HepG2 (cell line): ENCODE measurements at regions not wholly inside any gene's neighbourhood (a gene's known extent, or its start where the extent isn't known, plus 50 kb on each side); places are given as distances from the start of the nearest gene placed in this dataset.

Experiments
- ATAC-seq: fragments of 200-7000 bp; cut with Tn5 transposase; 3 replicates; pipeline ENCODE4 v1.9.1; 2020; ENCODE audit warnings: mild to moderate bottlenecking, moderate library complexity
- BruUV-seq: library from RNA; stranded (reverse); fragments of 400-500 nt; replicated peaks from 2 replicates; lab custom pipeline; 2021; lab: Mats Ljungman, UMichigan
- CTCF ChIA-PET: fragments of 300-600 bp; formaldehyde crosslinking; extraction: SDS; loops from one replicate; lab custom pipeline; 2021; ENCODE audit warnings: low total read pairs, inconsistent platforms, low intra/inter-chr PET ratio; lab: Yijun Ruan, JAX
- POLR2A ChIA-PET: fragments of 350-600 bp; sonication (Branson Sonifier 250); formaldehyde crosslinking; loops from one replicate; lab custom pipeline; 2020; ENCODE audit warnings: antibody characterized with exemption, inconsistent platforms; lab: Yijun Ruan, JAX
- DNase-seq: peaks from one replicate; pipeline ENCODE4 v3.0.0-alpha.2; 2015; ENCODE audit warnings: low spot score
- FAIRE-seq: peaks from 3 replicates; lab custom pipeline; 2011; peaks lifted over from hg19 to GRCh38; lab: Jason Lieb, UNC
- H2AFZ ChIP-seq: one replicate; pipeline ENCODE4 v1.6.1; 2011; ENCODE audit warnings: low read length, inconsistent platforms
- H3K27ac ChIP-seq: fragments of 300-600 bp; 3 replicates; pipeline ENCODE4 v1.8.0; 2011; ENCODE audit warnings: mixed run types, mild to moderate bottlenecking, mixed read lengths, low read length, inconsistent platforms; ENCODE audit not compliant: insufficient read depth; ENCODE audit errors: extremely low read length
- H3K27me3 ChIP-seq, 2 experiments: fragments of 200-600 bp in 1 of 2; 2 replicates in 1 of 2; 3 replicates in 1 of 2; pipeline versions ENCODE4 v1.6.0 to v1.8.0; 2011; ENCODE audit warnings: low read length in 2 of 2, mild to moderate bottlenecking in 2 of 2, moderate library complexity in 2 of 2, inconsistent platforms in 1 of 2; ENCODE audit not compliant: insufficient read depth in 2 of 2, control insufficient read depth in 1 of 2
- H3K36me3 ChIP-seq, 2 experiments: fragments of 200-600 bp in 1 of 2; replicated peaks in 1 of 2; 2 replicates in 1 of 2; 3 replicates in 1 of 2; pipeline versions ENCODE4 v1.5.1 to v1.8.0; 2011; ENCODE audit warnings: low read length in 2 of 2, inconsistent platforms in 1 of 2; ENCODE audit not compliant: insufficient read depth in 2 of 2, control insufficient read depth in 1 of 2
- H3K4me1 ChIP-seq: 2 replicates; pipeline ENCODE4 v1.5.1; 2012; ENCODE audit warnings: low read length, inconsistent platforms; ENCODE audit not compliant: insufficient read depth
- H3K4me2 ChIP-seq: 2 replicates; pipeline ENCODE4 v1.6.0; 2011; ENCODE audit warnings: low read depth, low read length, inconsistent platforms
- H3K4me3 ChIP-seq, 3 experiments: fragments of 200-600 bp in 1 of 3; sonication (generic), shearing (Covaris generic) in 1 of 3; replicated peaks in 1 of 3; 2 replicates each; pipeline ENCODE4 v1.5.1; 2011 to 2016; ENCODE audit warnings: low read length in 3 of 3, inconsistent platforms in 2 of 3, low read depth in 2 of 3, mild to moderate bottlenecking in 2 of 3, control low read depth in 1 of 3, mixed read lengths in 1 of 3; ENCODE audit not compliant: insufficient read depth in 1 of 3
- H3K79me2 ChIP-seq: one replicate; pipeline ENCODE4 v1.6.1; 2011; ENCODE audit warnings: low read length, inconsistent platforms; ENCODE audit not compliant: insufficient read depth
- H3K9ac ChIP-seq: 2 replicates; pipeline ENCODE4 v1.6.0; 2011; ENCODE audit warnings: mild to moderate bottlenecking, low read depth, low read length, inconsistent platforms; ENCODE audit not compliant: insufficient read depth
- H3K9me3 ChIP-seq: 2 replicates; pipeline ENCODE4 v1.5.1; 2012; ENCODE audit warnings: mild to moderate bottlenecking, low read length
- H4K20me1 ChIP-seq: 2 replicates; pipeline ENCODE4 v1.6.0; 2011; ENCODE audit warnings: inconsistent platforms, mild to moderate bottlenecking, low read length, moderate library complexity; ENCODE audit not compliant: insufficient read depth
- AGO1 ChIP-seq: fragments of 200-400 bp; formaldehyde crosslinking; IDR thresholded peaks from 2 replicates; pipeline ENCODE4 v1.6.1; 2017; ENCODE audit warnings: mild to moderate bottlenecking, low read depth, low read length, moderate library complexity; ENCODE audit not compliant: poor library complexity, severe bottlenecking
- ATF7-NPFF ChIP-seq: sonication (generic); formaldehyde crosslinking; IDR thresholded peaks from 2 replicates; pipeline ENCODE4 v1.8.1; 2023; ENCODE audit warnings: mild to moderate bottlenecking, low read depth, missing genetic modification reagents, moderate library complexity
- EHMT2 ChIP-seq: fragments of 200-600 bp; sonication (generic); IDR thresholded peaks from 2 replicates; pipeline ENCODE4 v1.7.0; 2017; ENCODE audit warnings: antibody characterized with exemption, low read depth, low read length, borderline replicate concordance
- ISL2 ChIP-seq: sonication (generic); formaldehyde crosslinking; IDR thresholded peaks from 2 replicates; pipeline ENCODE4 v1.5.0; 2020; ENCODE audit warnings: missing genetic modification reagents
- KLF6 ChIP-seq: IDR thresholded peaks from 2 replicates; pipeline ENCODE4 v1.8.0; 2016; ENCODE audit warnings: missing biosample characterization, missing genetic modification reagents
- KMT2A ChIP-seq: sonication (generic); formaldehyde crosslinking; IDR thresholded peaks from 2 replicates; pipeline ENCODE4 v1.4.0; 2020; ENCODE audit warnings: missing genetic modification reagents
- MYC ChIP-seq: sonication (generic); formaldehyde crosslinking; IDR thresholded peaks from 2 replicates; pipeline ENCODE4 v1.9.0; 2021; ENCODE audit warnings: missing genetic modification reagents, borderline replicate concordance
- NCOR1 ChIP-seq: fragments of 200-600 bp; sonication (generic); IDR thresholded peaks from 2 replicates; pipeline ENCODE4 v1.7.0; 2017; ENCODE audit warnings: antibody characterized with exemption, low read length, borderline replicate concordance
- PRDM15 ChIP-seq: sonication (generic); formaldehyde crosslinking; IDR thresholded peaks from 2 replicates; pipeline ENCODE4 v1.4.0; 2020; ENCODE audit warnings: missing genetic modification reagents
- PRPF4 ChIP-seq: fragments of 200-400 bp; formaldehyde crosslinking; IDR thresholded peaks from 2 replicates; pipeline ENCODE4 v1.6.1; 2016; ENCODE audit warnings: low read length, low read depth; ENCODE audit not compliant: poor library complexity, severe bottlenecking
- RFX5 ChIP-seq: IDR thresholded peaks from 2 replicates; pipeline ENCODE4 v1.6.1; 2011; ENCODE audit warnings: low read depth, low read length, improper control_type of control experiment
- SIN3A ChIP-seq: IDR thresholded peaks from 2 replicates; pipeline ENCODE4 v1.6.1; 2011; ENCODE audit warnings: low read depth, mild to moderate bottlenecking, control low read depth, low read length, borderline replicate concordance
- ZBTB25 ChIP-seq: IDR thresholded peaks from 2 replicates; pipeline ENCODE4 v1.6.1; 2018; ENCODE audit warnings: missing genetic modification reagents
- ZFP37 ChIP-seq: sonication (generic); formaldehyde crosslinking; IDR thresholded peaks from 2 replicates; pipeline ENCODE4 v1.4.0; 2020; ENCODE audit warnings: missing genetic modification reagents, borderline replicate concordance
- ZNF263 ChIP-seq: sonication (generic); formaldehyde crosslinking; IDR thresholded peaks from 2 replicates; pipeline ENCODE4 v1.4.0; 2020; ENCODE audit warnings: missing genetic modification reagents
- ZNF7 ChIP-seq: IDR thresholded peaks from 2 replicates; pipeline ENCODE4 v1.6.1; 2016; ENCODE audit warnings: missing biosample characterization, missing genetic modification reagents
- ZNF841 ChIP-seq: sonication (generic); formaldehyde crosslinking; IDR thresholded peaks from 2 replicates; pipeline ENCODE4 v1.8.1; 2023; ENCODE audit warnings: missing genetic modification reagents, borderline replicate concordance
- ZSCAN21 ChIP-seq: sonication (generic); formaldehyde crosslinking; IDR thresholded peaks from 2 replicates; pipeline ENCODE4 v1.8.0; 2022; ENCODE audit warnings: mild to moderate bottlenecking, missing genetic modification reagents, moderate library complexity, borderline replicate concordance
- ZSCAN29 ChIP-seq: sonication (generic); formaldehyde crosslinking; conservative IDR thresholded peaks from 2 replicates; pipeline ENCODE4 v1.4.0; 2020; ENCODE audit warnings: mild to moderate bottlenecking, missing genetic modification reagents
- WGBS: methylation state at CpG from one replicate; pipeline ENCODE4 v1.1.6; 2017; ENCODE audit warnings: low lambda C conversion rate; 5-methylcytosine and 5-hydroxymethylcytosine counted together
- in situ Hi-C: cut with HindIII; loops from 2 replicates; pipeline ENCODE4 v1.10.0; 2017; ENCODE audit warnings: low pct_unique_long_range_greater_than_20kb; ENCODE audit not compliant: extremely low pct_ligation_motif_present
- intact Hi-C: fragments of 100-400 bp; cut with micrococcal nuclease; formaldehyde crosslinking; loops from one replicate; pipeline ENCODE4 v1.10.0; 2022; ENCODE audit not compliant: unreplicated experiment

GRCh38 chr16:9322769-9323168 lies 231.3 kb downstream of the HAPSTR1 start:
- ATAC-seq (no peak), FAIRE-seq (no peak), DNase-seq (no peak)
- Histone ChIP-seq H2AFZ (no peak overlapping the region), H3K9ac (no peak overlapping the region), H4K20me1 (no peaks in the 10 kb centered on the region), H3K27me3 (peaks cover 1 to 3% of the 10 kb centered on the region in 2 experiments; a peak in 1 of 5 replicates), H3K4me1 (no peaks in the 10 kb centered on the region), H3K79me2 (no peaks in the 10 kb centered on the region), H3K36me3 (no peaks in the 10 kb centered on the region), H3K4me2 (no peak overlapping the region), H3K27ac (no peak overlapping the region), H3K9me3 (no peaks in the 10 kb centered on the region; the same call in 1 of the 2 replicates), H3K4me3 (no peak overlapping the region)
- 56% methylated on average over 3 of the region's 3 CpGs for WGBS
- TF ChIP-seq ZNF7 (no peak), ZNF841 (CRISPR knock-in tag) (no peak), RFX5 (no peak), KLF6 (CRISPR knock-in tag) (no peak), ZBTB25 (CRISPR knock-in tag) (no peak), MYC (CRISPR knock-in tag) (no peak), ZFP37 (CRISPR knock-in tag) (no peak), ZSCAN21 (CRISPR knock-in tag) (no peak), ZNF263 (CRISPR knock-in tag) (no peak), ISL2 (no peak), KMT2A (CRISPR knock-in tag) (no peak), ZSCAN29 (CRISPR knock-in tag) (no peak), AGO1 (no peak), PRPF4 (no peak), ATF7-NPFF (CRISPR knock-in tag) (no peak), SIN3A (no peak), EHMT2 (no peak), PRDM15 (CRISPR knock-in tag) (no peak), NCOR1 (no peak)
- in situ Hi-C loops: no loop called here
- no TSS peak for BruUV-seq
- POLR2A ChIA-PET: no interaction called here
- CTCF ChIA-PET: no interaction called here
- intact Hi-C loops: no loop called here
